Right atrium auricular region (tissue), 2 donors: ENCODE measurements at regions not wholly inside any gene's neighbourhood (a gene's known extent, or its start where the extent isn't known, plus 50 kb on each side); places are given as distances from the start of the nearest gene placed in this dataset.

ENCODE experiments used
- DNase-seq: peaks from one replicate; pipeline ENCODE4 v3.0.0-alpha.2; 2019; ENCODE audit warnings: low spot score
- H3K27ac ChIP-seq, 2 donors: fragments of 200-600 bp; sonication (generic); 1 replicate in 1 of 2; 2 replicates in 1 of 2; pipeline ENCODE4 v1.5.1; 2016 to 2019
- H3K27me3 ChIP-seq, 2 donors: fragments of 200-600 bp; sonication (generic); one replicate each; pipeline versions ENCODE4 v1.5.1 to v1.6.0; 2017 to 2019
- H3K36me3 ChIP-seq: fragments of 200-600 bp; sonication (generic); one replicate; pipeline ENCODE4 v1.5.1; 2016
- H3K4me1 ChIP-seq, 2 donors: fragments of 200-600 bp; sonication (generic); one replicate each; pipeline versions ENCODE4 v1.5.1 to v1.6.0; 2017 to 2019
- H3K4me3 ChIP-seq, 2 donors: fragments of 200-600 bp; sonication (generic); 1 replicate in 1 of 2; 2 replicates in 1 of 2; pipeline ENCODE4 v1.5.1; 2017 to 2019; ENCODE audit warnings: mild to moderate bottlenecking in 1 of 2, moderate library complexity in 1 of 2
- H3K9me3 ChIP-seq, 2 donors: fragments of 200-600 bp; sonication (generic); one replicate each; pipeline ENCODE4 v1.5.1; 2019
- CTCF ChIP-seq, 2 donors: fragments of 200-600 bp; sonication (generic); IDR thresholded peaks; one replicate each; pipeline ENCODE4 v1.5.1; 2019; ENCODE audit warnings: antibody characterized with exemption in 2 of 2

DNA sequence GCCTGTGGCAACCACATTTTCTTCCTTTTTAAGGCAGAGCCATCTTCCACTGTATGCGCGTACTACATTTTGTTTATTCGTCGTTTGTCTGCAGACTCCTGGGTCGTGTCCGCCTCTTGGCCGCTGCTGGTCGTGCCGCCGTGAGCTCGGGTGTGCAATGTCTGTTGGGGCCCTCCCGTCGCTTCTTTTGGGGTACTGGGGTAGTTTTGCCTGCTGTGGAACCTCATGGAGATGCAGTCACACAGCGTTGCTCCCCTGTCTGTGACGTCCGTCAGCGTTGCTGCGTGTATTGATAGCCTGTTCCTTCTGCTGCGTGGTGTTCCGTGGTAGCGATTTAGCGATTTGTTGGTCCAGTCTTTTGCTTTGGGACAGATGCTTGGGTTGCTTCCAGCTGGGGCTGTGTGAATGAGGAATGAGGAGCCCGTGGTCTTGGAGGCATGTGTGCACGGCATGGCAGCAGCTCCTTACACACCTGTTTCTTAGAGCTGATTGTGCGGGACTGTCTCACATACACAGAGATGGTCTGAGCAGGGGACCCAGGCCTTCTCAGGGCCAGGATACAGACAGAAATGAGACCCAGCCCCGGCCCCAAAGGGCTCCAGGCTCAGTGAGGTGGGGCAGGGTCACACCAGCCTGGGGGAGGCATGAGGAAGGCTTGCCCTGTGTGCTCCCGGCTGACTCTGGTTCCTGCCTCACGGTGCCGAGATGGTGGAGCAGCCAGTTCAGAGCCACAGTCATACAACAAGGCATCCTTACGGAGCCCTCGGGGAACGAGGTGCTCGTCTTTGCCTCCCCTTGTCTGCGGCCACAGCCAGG, 78.4 kb upstream of the GSE1 start:
- Histone ChIP-seq H3K4me3 (no peak overlapping the region), H3K27me3 (no peaks in the 10 kb centered on the region), H3K9me3 (peaks cover 0 to 4% of the 10 kb centered on the region in 2 donors), H3K36me3 (no peaks in the 10 kb centered on the region), H3K4me1 (peaks cover 0 to 57% of the 10 kb centered on the region in 2 donors), H3K27ac (no peak overlapping the region)
- TF ChIP-seq CTCF (IDR thresholded peaks at IDR 0.05) = no peak
- no peak for DNase-seq

DNA sequence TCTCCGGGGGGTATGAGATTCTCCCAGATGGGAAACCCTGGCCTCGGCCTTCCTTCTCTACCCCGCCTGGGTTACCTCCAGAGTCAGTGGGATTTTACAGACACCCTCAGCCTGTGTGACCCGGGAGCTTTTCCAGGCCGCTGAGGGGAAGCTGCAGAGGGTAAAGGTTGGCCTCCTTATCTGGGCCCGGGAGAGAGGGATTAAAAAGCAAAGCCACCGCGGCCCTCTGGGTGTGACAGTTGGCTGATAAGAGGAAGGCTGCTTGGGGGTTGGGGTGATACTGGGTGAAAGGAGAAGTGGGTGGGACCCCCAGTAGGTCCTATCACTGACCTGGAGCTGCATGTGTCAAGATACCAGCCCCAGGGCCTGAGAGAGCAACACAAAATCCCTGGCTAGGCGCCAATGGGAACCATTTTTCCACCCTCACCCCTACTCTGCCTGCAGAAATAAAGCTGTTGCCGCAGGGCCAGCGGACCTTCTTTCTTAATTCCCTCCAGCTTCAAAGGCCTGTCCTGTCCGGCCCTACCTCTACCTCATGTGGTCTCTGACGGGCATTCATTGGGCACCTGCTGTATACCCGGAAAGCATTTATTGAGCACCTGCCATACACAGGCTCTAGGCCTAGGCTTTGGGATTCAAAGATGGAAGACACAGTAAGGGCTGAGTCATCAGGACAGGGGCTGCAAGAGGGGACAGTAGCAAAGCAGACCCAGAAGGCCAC, 77.6 kb upstream of the GSE1 start:
- H3K27ac ChIP-seq = no peak overlapping the region
- H3K4me1 ChIP-seq = peaks cover 0 to 52% of the 10 kb centered on the region in 2 donors

GRCh38 chr16:85536073-85536410, 77.1 kb upstream of the GSE1 start:
- Histone ChIP-seq H3K4me3 (no peak overlapping the region), H3K36me3 (no peaks in the 10 kb centered on the region), H3K9me3 (peaks cover 0 to 9% of the 10 kb centered on the region in 2 donors), H3K4me1 (peaks cover 0 to 47% of the 10 kb centered on the region in 2 donors), H3K27me3 (no peaks in the 10 kb centered on the region), H3K27ac (no peak overlapping the region)
- DNase-seq = no peak
- no peak for TF ChIP-seq CTCF (IDR thresholded peaks at IDR 0.05)

More for the DNA sequence above, 77.6 kb upstream of the GSE1 start:
- no peaks in the 10 kb centered on the region for H3K36me3 ChIP-seq
- no peak for DNase-seq
- TF ChIP-seq CTCF (IDR thresholded peaks at IDR 0.05) = no peak
- H3K9me3 ChIP-seq = peaks cover 0 to 9% of the 10 kb centered on the region in 2 donors
- H3K4me3 ChIP-seq = no peak overlapping the region
- no peaks in the 10 kb centered on the region for H3K27me3 ChIP-seq

DNA sequence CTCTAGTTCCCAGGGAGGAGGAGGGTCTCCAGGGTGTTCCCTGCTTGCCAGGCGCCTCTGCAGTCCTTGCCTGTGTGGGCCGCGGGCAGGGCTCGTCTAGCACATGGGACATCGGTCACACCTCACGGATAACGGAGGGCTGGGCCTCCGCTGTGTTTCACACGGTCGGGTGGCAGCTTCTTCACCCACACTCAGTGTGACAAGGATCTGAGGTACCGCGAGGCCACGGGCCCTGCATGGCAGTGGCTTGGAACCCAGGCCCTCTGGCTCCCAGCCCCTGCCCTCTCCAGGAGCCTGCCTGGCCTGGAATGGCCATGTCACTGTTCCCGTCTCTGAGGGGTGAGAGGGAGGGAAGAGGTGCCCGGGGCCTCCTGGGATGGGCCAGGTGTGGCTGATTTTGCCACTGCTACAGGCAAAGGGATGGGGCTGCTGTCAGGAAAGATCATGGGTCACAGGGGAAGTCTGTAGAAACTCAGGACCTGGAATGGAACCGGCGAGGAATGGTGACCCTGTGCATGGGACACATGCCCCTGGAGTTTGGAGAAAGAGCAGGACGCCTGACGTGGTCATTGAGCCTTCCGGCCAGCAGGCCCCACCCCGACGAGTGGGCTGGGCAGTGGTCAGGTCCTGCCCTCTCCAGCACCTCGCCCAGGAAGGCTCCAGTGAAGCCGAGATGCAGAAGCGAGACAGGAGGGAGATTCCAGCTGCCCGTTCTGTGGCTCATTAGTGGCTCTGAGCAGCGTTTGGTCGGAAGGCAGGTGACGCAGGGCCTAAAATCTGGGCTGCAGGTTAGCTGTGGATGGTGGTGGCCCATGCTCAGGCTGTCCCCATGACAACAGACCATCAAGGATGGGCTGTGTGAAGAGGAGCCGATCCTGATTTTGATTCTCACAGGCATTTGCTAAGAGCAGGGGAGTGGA, 76.5 kb upstream of the GSE1 start:
- Histone ChIP-seq H3K4me1 (peaks cover 0 to 42% of the 10 kb centered on the region in 2 donors), H3K4me3 (no peak overlapping the region), H3K27ac (no peak overlapping the region), H3K9me3 (peaks cover 0 to 9% of the 10 kb centered on the region in 2 donors), H3K36me3 (no peaks in the 10 kb centered on the region), H3K27me3 (no peaks in the 10 kb centered on the region)
- no peak for DNase-seq
- no peak for TF ChIP-seq CTCF (IDR thresholded peaks at IDR 0.05)

DNA sequence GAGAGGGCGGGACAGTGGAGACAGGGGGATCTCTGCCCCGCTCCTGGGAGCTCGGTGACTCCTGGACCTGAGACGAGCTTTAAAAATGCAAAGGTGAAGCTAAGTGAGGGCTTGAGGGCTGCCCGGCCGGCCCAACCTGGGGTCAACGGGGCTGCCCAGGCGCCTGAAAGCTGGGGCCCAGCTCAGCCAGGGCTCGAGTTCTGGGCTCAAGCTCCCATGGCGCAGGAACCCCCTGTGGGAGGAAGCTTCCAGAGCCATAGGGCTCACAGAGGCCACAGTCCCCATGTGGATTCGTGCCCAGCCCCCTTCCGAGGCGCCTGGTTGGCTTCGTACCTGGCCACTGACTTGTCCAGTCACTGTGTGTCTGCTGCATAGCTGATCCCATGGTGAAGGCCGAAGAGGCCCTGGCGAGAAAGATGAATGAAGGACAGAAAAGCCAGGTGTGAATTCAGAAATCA, 75.8 kb upstream of the GSE1 start:
- no peak overlapping the region for H3K27ac ChIP-seq
- no peaks in the 10 kb centered on the region for H3K36me3 ChIP-seq
- no peak for TF ChIP-seq CTCF (IDR thresholded peaks at IDR 0.05)
- DNase-seq = no peak
- H3K27me3 ChIP-seq = no peaks in the 10 kb centered on the region
- H3K4me3 ChIP-seq = no peak overlapping the region
- peaks cover 0 to 35% of the 10 kb centered on the region in 2 donors for H3K4me1 ChIP-seq
- H3K9me3 ChIP-seq = peaks cover 0 to 9% of the 10 kb centered on the region in 2 donors
